NCI-H2107 treated with DMSO at 0.1 percent for 48 hours (cell line): ENCODE measurements at regions not wholly inside any gene's neighbourhood (a gene's known extent, or its start where the extent isn't known, plus 50 kb on each side); places are given as distances from the start of the nearest gene placed in this dataset.
A peak's percentile ranks its signal among the peaks of the same experiment; 100 is the strongest.

Experiments used
- DNase-seq: peaks from one replicate; lab custom pipeline; 2025; ENCODE audit not compliant: unreplicated experiment; lab: John Stamatoyannopoulos, UW

- no peak for DNase-seq
Measured at GRCh38 chr1:185515696-185516095, 198.7 kb upstream of the IVNS1ABP start.

DNA sequence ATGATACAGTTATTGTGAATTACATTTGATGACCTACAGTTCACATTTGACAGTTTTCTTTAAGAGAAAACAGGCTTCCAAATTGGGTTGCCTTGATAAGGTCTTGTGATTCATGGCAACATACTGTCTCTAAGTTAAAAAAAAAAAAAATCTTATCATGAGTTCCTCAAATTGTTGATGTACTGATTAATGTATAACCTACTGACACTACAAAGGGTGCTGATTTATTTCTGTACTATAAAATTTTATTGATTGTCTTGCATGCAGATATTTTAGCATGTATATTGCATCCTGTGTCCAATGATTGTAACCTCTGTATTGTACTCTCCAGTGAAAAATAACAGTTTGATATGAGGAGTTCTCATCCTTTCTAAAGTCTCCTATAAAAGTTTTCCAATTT is 197.3 kb upstream of the IVNS1ABP start:
- no peak for DNase-seq

- DNase-seq = no peak
Measured at GRCh38 chr1:185512442-185512841, 195.4 kb upstream of the IVNS1ABP start.

- no peak for DNase-seq
Measured at GRCh38 chr1:185501099-185501498, 184.1 kb upstream of the IVNS1ABP start.

- no peak for DNase-seq
Measured at GRCh38 chr1:185500001-185500626, 183.1 kb upstream of the IVNS1ABP start.

GRCh38 chr1:185498207-185498606 is 181.2 kb upstream of the IVNS1ABP start:
- no peak for DNase-seq

- no peak for DNase-seq
Measured at GRCh38 chr1:185497177-185497576, 180.1 kb upstream of the IVNS1ABP start.

- no peak for DNase-seq
Measured at GRCh38 chr1:185495898-185496297, 178.9 kb upstream of the IVNS1ABP start.

DNA sequence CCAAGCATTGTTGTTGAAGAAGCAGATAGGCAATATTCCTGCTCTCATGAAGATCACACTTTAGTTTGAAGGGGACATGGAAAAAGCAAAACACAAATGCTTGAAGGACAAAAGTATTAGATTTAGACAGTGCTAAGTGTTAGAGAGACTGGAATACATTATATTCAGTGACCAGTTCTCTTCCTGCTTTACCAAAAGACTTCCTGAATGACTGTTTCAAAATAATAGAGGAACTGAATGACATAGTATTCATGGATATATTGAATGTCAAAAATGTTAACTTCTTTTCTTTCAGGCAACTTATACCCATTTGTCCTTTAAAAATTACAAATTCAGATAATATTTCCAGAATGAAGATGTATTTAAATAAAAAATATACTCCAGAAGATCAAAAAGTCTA is 178.0 kb upstream of the IVNS1ABP start:
- DNase-seq = no peak

DNA sequence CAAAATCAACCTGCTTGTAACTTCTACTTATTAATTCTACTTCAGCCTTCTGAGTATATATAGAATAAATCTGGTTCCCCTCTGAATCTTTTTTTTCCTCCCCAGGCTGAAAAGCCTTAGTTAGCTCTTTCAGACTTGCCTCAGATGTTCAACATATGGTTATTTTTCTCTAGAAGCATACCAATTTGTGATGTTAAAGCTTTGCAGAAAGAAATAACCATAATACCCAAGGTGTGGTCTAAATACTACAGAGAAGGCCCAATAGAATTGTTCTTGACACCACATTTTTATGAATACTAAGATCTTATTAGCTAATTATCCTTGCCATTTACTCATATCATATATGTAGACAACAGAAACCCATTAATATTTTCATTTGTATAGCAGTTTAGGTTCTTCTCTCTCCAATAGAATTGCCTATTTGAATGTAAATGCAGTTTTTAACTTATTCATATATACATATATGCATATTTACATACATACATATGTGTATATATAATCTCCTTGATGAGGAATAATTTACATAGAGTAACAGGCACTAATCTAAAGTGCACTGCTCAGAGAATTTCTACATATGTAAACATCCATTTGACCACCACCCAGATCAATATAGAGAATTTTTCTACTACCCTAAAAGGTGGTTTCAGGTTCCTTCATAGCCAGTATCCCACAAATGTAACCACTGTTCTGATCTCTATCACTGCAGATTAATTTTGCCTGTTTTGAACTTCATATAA is 175.2 kb upstream of the IVNS1ABP start:
- no peak for DNase-seq

DNA sequence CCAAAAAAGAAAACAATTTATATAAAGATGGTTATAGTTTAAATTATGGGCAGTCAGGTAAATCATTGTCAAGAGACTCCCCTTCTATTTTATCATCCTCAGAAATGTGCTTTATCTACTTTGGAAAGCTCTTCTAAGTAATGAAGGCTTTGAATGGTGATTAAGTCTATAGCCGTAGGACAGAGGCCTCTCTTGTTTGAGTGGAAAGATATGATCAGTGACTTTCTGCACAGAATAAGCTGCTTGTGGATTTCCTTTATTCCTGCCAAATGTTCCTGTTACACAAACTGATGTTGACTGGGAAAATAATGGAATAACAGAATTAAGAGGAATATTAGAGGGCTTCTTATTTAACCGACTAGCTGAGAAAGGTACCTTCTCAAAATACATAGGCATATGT is 174.6 kb upstream of the IVNS1ABP start:
- DNase-seq = no peak

DNA sequence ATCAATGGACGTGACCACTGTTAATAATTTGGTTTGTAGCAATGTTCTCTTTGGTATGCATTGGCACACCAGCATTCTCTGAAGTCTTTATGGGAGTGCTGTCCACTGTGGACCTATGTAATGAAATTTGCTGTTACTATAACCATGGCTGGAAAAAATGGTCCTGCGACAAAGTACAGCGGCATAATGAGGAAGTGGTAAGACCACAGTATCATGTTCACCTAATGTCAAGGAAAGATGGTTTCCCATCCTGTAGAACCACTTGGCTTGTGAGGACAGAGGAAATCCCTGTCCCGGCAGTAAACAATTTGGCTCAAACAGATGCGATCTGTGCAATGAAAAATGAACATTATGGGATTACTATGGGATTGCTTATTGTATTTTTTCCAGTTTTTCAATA is 173.9 kb upstream of the IVNS1ABP start:
- DNase-seq = no peak

- DNase-seq = no peak
Measured at GRCh38 chr1:185489406-185489805, 172.4 kb upstream of the IVNS1ABP start.

GRCh38 chr1:185488808-185489207 is 171.8 kb upstream of the IVNS1ABP start:
- DNase-seq = no peak

DNA sequence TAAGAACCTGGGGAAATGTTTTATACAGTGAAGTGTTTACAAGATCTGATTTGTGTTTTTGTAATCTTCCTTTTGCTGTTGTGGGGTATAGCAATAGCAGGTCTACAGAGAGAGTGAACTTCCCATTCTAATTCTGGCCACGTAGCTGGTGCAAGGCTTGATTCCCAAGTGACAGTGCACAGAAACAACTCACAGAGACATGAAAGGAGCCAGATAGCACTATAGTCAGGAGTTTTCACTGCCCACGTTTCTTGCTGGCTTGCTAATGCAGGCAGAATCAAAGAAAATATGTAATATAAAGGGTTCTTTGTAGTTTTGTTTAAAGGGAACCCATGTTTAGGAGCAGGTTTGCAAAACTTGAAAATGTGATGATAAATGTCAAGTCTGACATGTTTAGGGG is 170.9 kb upstream of the IVNS1ABP start:
- no peak for DNase-seq

DNA sequence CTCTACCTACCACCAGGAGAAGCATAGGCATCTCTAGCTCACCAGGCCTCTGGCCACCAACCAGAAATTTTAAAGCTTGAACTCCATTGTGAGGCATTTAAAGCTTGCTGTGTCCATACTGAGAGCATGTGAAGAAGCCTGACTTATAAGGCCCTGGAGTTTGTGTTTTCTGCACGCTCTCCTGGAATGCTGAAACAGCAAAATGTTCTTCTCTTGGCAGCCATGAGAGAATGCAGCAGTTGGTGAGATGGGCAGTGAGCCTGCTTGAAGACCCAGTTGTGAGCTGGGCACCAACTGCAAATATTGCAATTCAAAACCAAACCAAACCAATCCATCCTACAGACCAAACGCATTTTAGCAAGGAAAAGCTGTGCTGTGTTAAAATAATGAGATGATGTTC is 170.0 kb upstream of the IVNS1ABP start:
- no peak for DNase-seq

- no peak for DNase-seq
Measured at GRCh38 chr1:185486346-185486745, 169.3 kb upstream of the IVNS1ABP start.

DNA sequence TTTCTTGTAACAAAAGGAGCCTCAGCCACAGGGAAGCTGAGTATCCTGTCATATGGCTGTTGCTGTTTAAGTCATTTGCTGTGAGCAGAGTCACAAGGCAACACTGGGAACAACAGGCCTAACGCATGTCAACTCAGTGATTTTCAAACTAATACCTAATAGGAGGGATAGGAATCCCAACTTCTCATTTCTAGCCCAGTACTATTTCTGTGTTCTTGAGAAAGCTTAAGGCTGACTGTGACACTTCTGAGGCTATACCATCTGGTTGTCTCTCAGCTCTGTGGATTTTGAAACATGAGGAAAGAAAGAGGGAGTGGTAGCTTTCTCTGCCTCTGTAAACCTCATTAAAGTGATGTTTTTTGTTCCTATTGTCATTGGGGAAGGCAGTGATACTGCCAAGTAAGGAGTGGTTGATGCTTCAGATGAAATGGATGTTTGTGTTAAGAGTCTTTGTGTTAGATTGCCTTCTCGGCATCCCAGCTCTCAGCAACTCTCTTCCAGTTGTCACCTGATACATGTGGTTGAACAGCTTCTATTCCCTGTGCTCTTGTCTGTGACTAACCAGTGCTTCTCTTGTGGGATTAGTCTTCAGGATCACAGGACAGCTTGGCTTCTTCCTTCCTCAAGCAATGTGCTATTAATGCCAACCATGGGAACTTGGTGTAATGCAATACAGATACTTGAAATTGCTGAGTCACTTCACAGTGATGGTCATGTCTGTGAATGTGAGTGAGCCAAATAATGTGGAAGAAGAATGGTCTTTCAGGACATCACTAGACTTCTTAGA is 166.8 kb upstream of the IVNS1ABP start:
- DNase-seq = peak; percentile 93

- no peak for DNase-seq
Measured at GRCh38 chr1:185483217-185483616, 166.2 kb upstream of the IVNS1ABP start.

GRCh38 chr1:185480545-185480944 is 163.5 kb upstream of the IVNS1ABP start:
- DNase-seq = no peak

- DNase-seq = peak; percentile 74
Measured at GRCh38 chr1:185479796-185480195, 162.8 kb upstream of the IVNS1ABP start.

DNA sequence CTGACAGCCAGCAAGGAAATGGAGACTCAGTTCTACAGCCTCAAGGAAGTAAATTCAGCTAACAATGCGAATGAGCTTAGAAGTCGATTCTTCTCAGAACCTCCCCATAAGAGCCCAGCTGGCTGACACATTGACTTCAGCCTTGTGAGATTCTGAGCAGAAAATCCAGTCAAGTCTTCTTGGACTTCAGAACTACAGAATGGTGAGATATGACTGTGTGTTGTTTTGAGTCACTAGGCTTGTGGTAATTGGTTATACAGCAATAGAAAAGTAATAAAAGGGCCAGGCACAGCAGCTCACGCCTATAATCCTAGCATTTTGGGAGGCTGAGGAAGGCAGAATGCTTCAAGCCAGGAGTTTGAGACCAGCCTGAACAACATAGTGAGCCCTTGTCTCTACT is 161.8 kb upstream of the IVNS1ABP start:
- no peak for DNase-seq
